ENCODE measurements at regions not wholly inside any gene's neighbourhood (a gene's known extent, or its start where the extent isn't known, plus 50 kb on each side); places are given as distances from the start of the nearest gene placed in this dataset.

- H3K36me3 ChIP-seq (ENCODE audit: insufficient read depth, low read length): no peaks in the 10 kb centered on the region
- H3K9me2 ChIP-seq (ENCODE audit: insufficient read depth, low read length): no peaks in the 10 kb centered on the region
- no peak overlapping the region for H3K4me3 ChIP-seq (ENCODE audit: low read length)
- no peaks in the 10 kb centered on the region for H3F3A ChIP-seq (ENCODE audit: insufficient read depth, low read length, poor library complexity, severe bottlenecking)
- H3K79me2 ChIP-seq (replicated peaks; ENCODE audit: insufficient read depth, low read length): no peaks in the 10 kb centered on the region
- no peaks in the 10 kb centered on the region for H3K27me3 ChIP-seq (ENCODE audit: insufficient read depth, low read depth, low read length)
- H2AFZ ChIP-seq (ENCODE audit: low read depth, low read length): no peak overlapping the region
- no peak overlapping the region for H3K27ac ChIP-seq (ENCODE audit: low read length)
- H3K9me3 ChIP-seq (ENCODE audit: low read length): no peaks in the 10 kb centered on the region
- no peak overlapping the region for H3K4me2 ChIP-seq (ENCODE audit: low read length)
- no peaks in the 10 kb centered on the region for H4K20me1 ChIP-seq (ENCODE audit: insufficient read depth)
- H3K9ac ChIP-seq (ENCODE audit: low read length): no peak overlapping the region
- TF ChIP-seq EZH2 (IDR thresholded peaks at IDR 0.05; ENCODE audit: borderline replicate concordance, insufficient read depth, low read length, poor library complexity, severe bottlenecking) (no peak), MXI1 (conservative IDR thresholded peaks at IDR 0.05; ENCODE audit: poor library complexity, severe bottlenecking) (no peak), SMC3 (conservative IDR thresholded peaks at IDR 0.05; ENCODE audit: poor library complexity) (no peak), TAF1 (IDR thresholded peaks at IDR 0.05; ENCODE audit: low read depth) (no peak), EP300 (conservative IDR thresholded peaks at IDR 0.05; ENCODE audit: poor library complexity, severe bottlenecking) (no peak), RAD21 (conservative IDR thresholded peaks at IDR 0.05) (no peak)
Observed at GRCh38 chr12:28025821-28026505, 53.4 kb upstream of the PTHLH start.

- H3K36me3 ChIP-seq (ENCODE audit: insufficient read depth, low read length): no peaks in the 10 kb centered on the region
- H2AFZ ChIP-seq (ENCODE audit: low read depth, low read length): no peak overlapping the region
- no peaks in the 10 kb centered on the region for H3K79me2 ChIP-seq (replicated peaks; ENCODE audit: insufficient read depth, low read length)
- no peaks in the 10 kb centered on the region for H3K9me3 ChIP-seq (ENCODE audit: low read length)
- H3K4me2 ChIP-seq (ENCODE audit: low read length): no peak overlapping the region
- no peak overlapping the region for H3K9ac ChIP-seq (ENCODE audit: low read length)
- H4K20me1 ChIP-seq (ENCODE audit: insufficient read depth): no peaks in the 10 kb centered on the region
- no peaks in the 10 kb centered on the region for H3K27me3 ChIP-seq (ENCODE audit: insufficient read depth, low read depth, low read length)
- H3K9me2 ChIP-seq (ENCODE audit: insufficient read depth, low read length): no peaks in the 10 kb centered on the region
- H3F3A ChIP-seq (ENCODE audit: insufficient read depth, low read length, poor library complexity, severe bottlenecking): no peaks in the 10 kb centered on the region
- TF ChIP-seq EP300 (conservative IDR thresholded peaks at IDR 0.05; ENCODE audit: poor library complexity, severe bottlenecking) (no peak), REST (IDR thresholded peaks at IDR 0.05; ENCODE audit: borderline replicate concordance) (no peak), RAD21 (conservative IDR thresholded peaks at IDR 0.05) (no peak), EZH2 (IDR thresholded peaks at IDR 0.05; ENCODE audit: borderline replicate concordance, insufficient read depth, low read length, poor library complexity, severe bottlenecking) (no peak), MXI1 (conservative IDR thresholded peaks at IDR 0.05; ENCODE audit: poor library complexity, severe bottlenecking) (no peak)
- H3K27ac ChIP-seq (ENCODE audit: low read length): no peak overlapping the region
- no peak overlapping the region for H3K4me3 ChIP-seq (ENCODE audit: low read length)
Observed at GRCh38 chr12:28026701-28027100, 54.2 kb upstream of the PTHLH start.

GRCh38 chr12:28027328-28027727, 54.8 kb upstream of the PTHLH start:
- no peak overlapping the region for H2AFZ ChIP-seq (ENCODE audit: low read depth, low read length)
- no peaks in the 10 kb centered on the region for H3K79me2 ChIP-seq (replicated peaks; ENCODE audit: insufficient read depth, low read length)
- H3K4me2 ChIP-seq (ENCODE audit: low read length): no peak overlapping the region
- no peak overlapping the region for H3K9ac ChIP-seq (ENCODE audit: low read length)
- H3F3A ChIP-seq (ENCODE audit: insufficient read depth, low read length, poor library complexity, severe bottlenecking): no peaks in the 10 kb centered on the region
- H3K9me2 ChIP-seq (ENCODE audit: insufficient read depth, low read length): no peaks in the 10 kb centered on the region
- no peak overlapping the region for H3K4me3 ChIP-seq (ENCODE audit: low read length)
- H4K20me1 ChIP-seq (ENCODE audit: insufficient read depth): no peaks in the 10 kb centered on the region
- H3K9me3 ChIP-seq (ENCODE audit: low read length): no peaks in the 10 kb centered on the region
- H3K27me3 ChIP-seq (ENCODE audit: insufficient read depth, low read depth, low read length): no peaks in the 10 kb centered on the region
- H3K36me3 ChIP-seq (ENCODE audit: insufficient read depth, low read length): no peaks in the 10 kb centered on the region
- no peak overlapping the region for H3K27ac ChIP-seq (ENCODE audit: low read length)
- no peak for TF ChIP-seq POLR2AphosphoS5 (IDR thresholded peaks at IDR 0.05)
- TF ChIP-seq RAD21 (conservative IDR thresholded peaks at IDR 0.05): no peak
- TF ChIP-seq SMC3 (conservative IDR thresholded peaks at IDR 0.05; ENCODE audit: poor library complexity): no peak
- no peak for TF ChIP-seq EZH2 (IDR thresholded peaks at IDR 0.05; ENCODE audit: borderline replicate concordance, insufficient read depth, low read length, poor library complexity, severe bottlenecking)
- no peak for TF ChIP-seq TAF1 (IDR thresholded peaks at IDR 0.05; ENCODE audit: low read depth)
- no peak for TF ChIP-seq MXI1 (conservative IDR thresholded peaks at IDR 0.05; ENCODE audit: poor library complexity, severe bottlenecking)
- TF ChIP-seq REST (IDR thresholded peaks at IDR 0.05; ENCODE audit: borderline replicate concordance): no peak
- no peak for TF ChIP-seq CTCF (IDR thresholded peaks at IDR 0.05; ENCODE audit: poor library complexity, severe bottlenecking)
- no peak for TF ChIP-seq EP300 (conservative IDR thresholded peaks at IDR 0.05; ENCODE audit: poor library complexity, severe bottlenecking)

Measured in neural cell (in vitro differentiated cells).